ENCODE measurements at regions not wholly inside any gene's neighbourhood (a gene's known extent, or its start where the extent isn't known, plus 50 kb on each side); places are given as distances from the start of the nearest gene placed in this dataset.

- no peak for TF ChIP-seq CTCF (IDR thresholded peaks at IDR 0.05)
- TF ChIP-seq EZH2 (IDR thresholded peaks at IDR 0.05; ENCODE audit: borderline replicate concordance, insufficient read depth, low read depth, low read length, poor library complexity, severe bottlenecking) = no peak
Measured at GRCh38 chr1:22326931-22327330, 124.7 kb upstream of the ZBTB40 start.
